HEK293 (cell line): ENCODE measurements at regions not wholly inside any gene's neighbourhood (a gene's known extent, or its start where the extent isn't known, plus 50 kb on each side); places are given as distances from the start of the nearest gene placed in this dataset.
"Not testable (repeated sequence)": the region's sequence is repeated elsewhere in the genome, so short reads cannot be mapped to it uniquely, and the experiment has no call there.

Source experiments
- ELK4 ChIP-seq: IDR thresholded peaks from 2 replicates; pipeline ENCODE4 v1.6.1; 2011; ENCODE audit warnings: mild to moderate bottlenecking, low read depth, low read length, borderline replicate concordance
- RBAK ChIP-seq: fragments of 450-650 bp; formaldehyde crosslinking; IDR thresholded peaks from 2 replicates; pipeline ENCODE4 v1.5.1; 2016; ENCODE audit warnings: missing biosample characterization, missing genetic modification characterization
- TSHZ1 ChIP-seq: fragments of 450-650 bp; formaldehyde crosslinking; IDR thresholded peaks from 2 replicates; pipeline ENCODE4 v1.5.1; 2016; ENCODE audit warnings: missing biosample characterization, missing genetic modification characterization, borderline replicate concordance
- YY1 ChIP-seq: fragments of 450-650 bp; formaldehyde crosslinking; IDR thresholded peaks from 2 replicates; pipeline ENCODE4 v1.5.1; 2018; ENCODE audit warnings: missing biosample characterization, missing genetic modification characterization
- ZBTB49 ChIP-seq: fragments of 450-650 bp; formaldehyde crosslinking; IDR thresholded peaks from 2 replicates; pipeline ENCODE4 v1.5.1; 2016; ENCODE audit warnings: missing biosample characterization, missing genetic modification characterization, low read depth
- ZNF19 ChIP-seq: fragments of 450-650 bp; formaldehyde crosslinking; IDR thresholded peaks from 2 replicates; pipeline ENCODE4; 2016; ENCODE audit warnings: missing biosample characterization, missing genetic modification characterization, low read depth
- ZNF274 ChIP-seq, 2 experiments: fragments of 200-500 bp in 1 of 2; fragments of 450-650 bp in 1 of 2; sonication (Bioruptor generic) in 1 of 2; formaldehyde crosslinking in 1 of 2; IDR thresholded peaks; 2 replicates each; pipeline versions ENCODE4 v1.5.1 to v1.6.1; 2014 to 2016; ENCODE audit warnings: borderline replicate concordance in 1 of 2, inconsistent platforms in 1 of 2, low read length in 1 of 2, missing biosample characterization in 1 of 2, missing genetic modification characterization in 1 of 2
- ZNF660 ChIP-seq: fragments of 450-650 bp; IDR thresholded peaks from 2 replicates; pipeline ENCODE4 v1.5.1; 2018; ENCODE audit warnings: missing biosample characterization, mild to moderate bottlenecking, missing genetic modification characterization
- ZNF670 ChIP-seq: fragments of 450-650 bp; formaldehyde crosslinking; IDR thresholded peaks from 2 replicates; pipeline ENCODE4 v1.5.1; 2016; ENCODE audit warnings: missing biosample characterization, missing genetic modification characterization, low read depth
- ZNF768 ChIP-seq: fragments of 450-650 bp; formaldehyde crosslinking; IDR thresholded peaks from 2 replicates; pipeline ENCODE4 v1.5.1; 2018; ENCODE audit warnings: missing biosample characterization, mild to moderate bottlenecking, missing genetic modification characterization
- ZNF791 ChIP-seq: fragments of 450-650 bp; formaldehyde crosslinking; IDR thresholded peaks from 2 replicates; pipeline ENCODE4 v1.5.1; 2016; ENCODE audit warnings: missing biosample characterization, missing genetic modification characterization
- ZSCAN18 ChIP-seq: fragments of 450-650 bp; formaldehyde crosslinking; IDR thresholded peaks from 2 replicates; pipeline ENCODE4 v1.5.1; 2016; ENCODE audit warnings: missing biosample characterization, missing genetic modification characterization
- TF ChIP-seq, protein P1 (sequence below): fragments of 450-650 bp; formaldehyde crosslinking; IDR thresholded peaks from 2 replicates; pipeline ENCODE4 v1.5.1; 2016; ENCODE audit warnings: missing biosample characterization, missing genetic modification characterization

- TF ChIP-seq, protein P1, sequence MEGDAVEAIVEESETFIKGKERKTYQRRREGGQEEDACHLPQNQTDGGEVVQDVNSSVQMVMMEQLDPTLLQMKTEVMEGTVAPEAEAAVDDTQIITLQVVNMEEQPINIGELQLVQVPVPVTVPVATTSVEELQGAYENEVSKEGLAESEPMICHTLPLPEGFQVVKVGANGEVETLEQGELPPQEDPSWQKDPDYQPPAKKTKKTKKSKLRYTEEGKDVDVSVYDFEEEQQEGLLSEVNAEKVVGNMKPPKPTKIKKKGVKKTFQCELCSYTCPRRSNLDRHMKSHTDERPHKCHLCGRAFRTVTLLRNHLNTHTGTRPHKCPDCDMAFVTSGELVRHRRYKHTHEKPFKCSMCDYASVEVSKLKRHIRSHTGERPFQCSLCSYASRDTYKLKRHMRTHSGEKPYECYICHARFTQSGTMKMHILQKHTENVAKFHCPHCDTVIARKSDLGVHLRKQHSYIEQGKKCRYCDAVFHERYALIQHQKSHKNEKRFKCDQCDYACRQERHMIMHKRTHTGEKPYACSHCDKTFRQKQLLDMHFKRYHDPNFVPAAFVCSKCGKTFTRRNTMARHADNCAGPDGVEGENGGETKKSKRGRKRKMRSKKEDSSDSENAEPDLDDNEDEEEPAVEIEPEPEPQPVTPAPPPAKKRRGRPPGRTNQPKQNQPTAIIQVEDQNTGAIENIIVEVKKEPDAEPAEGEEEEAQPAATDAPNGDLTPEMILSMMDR (tag by site-specific recombination), result not testable (repeated sequence)
- not testable (repeated sequence) for TF ChIP-seq ZSCAN18 (tag by site-specific recombination); ZNF19 (tag by site-specific recombination); ZBTB49; ZNF670 (tag by site-specific recombination); ZNF274 (IDR thresholded peaks at IDR 0.05; ENCODE audit: low read length); ZNF274 (tag by site-specific recombination; IDR thresholded peaks at IDR 0.05; ENCODE audit: borderline replicate concordance); ZNF660 (tag by site-specific recombination); ELK4; TSHZ1 (tag by site-specific recombination); RBAK (tag by site-specific recombination); ZNF768 (tag by site-specific recombination); ZNF791 (tag by site-specific recombination); YY1
Observed at GRCh38 chr14:40216408-40216807, 784.2 kb upstream of the FBXO33 start.
